Neural progenitor cell (in vitro differentiated cells): ENCODE measurements at regions not wholly inside any gene's neighbourhood (a gene's known extent, or its start where the extent isn't known, plus 50 kb on each side); places are given as distances from the start of the nearest gene placed in this dataset.

Experiments
- CTCF ChIP-seq: fragments of 200-600 bp; sonication (generic); IDR thresholded peaks from 2 replicates; pipeline ENCODE4 v1.5.1; 2017; ENCODE audit warnings: antibody characterized with exemption, mild to moderate bottlenecking
- EZH2 ChIP-seq: fragments of 200-600 bp; sonication (generic); IDR thresholded peaks from 2 replicates; pipeline ENCODE4 v1.6.1; 2017; ENCODE audit warnings: antibody characterized with exemption, mild to moderate bottlenecking, moderate library complexity

DNA sequence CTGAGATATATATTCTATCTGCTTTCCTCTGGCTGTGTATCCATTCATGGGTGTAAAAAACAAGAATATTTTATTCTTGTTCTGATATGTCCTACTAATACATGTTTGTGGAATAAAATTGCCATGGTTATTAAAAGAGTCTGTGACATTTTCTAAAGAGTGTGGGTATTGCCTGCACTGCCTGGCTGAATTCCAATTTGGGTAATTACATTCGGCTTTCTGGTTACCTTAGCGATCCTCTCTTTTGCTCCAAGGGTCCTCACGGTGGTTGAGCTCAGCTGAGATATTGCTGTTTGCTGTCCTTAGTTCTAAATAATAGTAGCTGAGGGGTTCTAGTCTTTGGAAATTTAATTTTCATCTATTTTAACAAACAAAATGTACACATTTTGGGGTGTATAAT is 301.4 kb upstream of the DNAJC19 start:
- no peak for TF ChIP-seq EZH2
- TF ChIP-seq CTCF: no peak
